Gastrocnemius medialis (tissue), 4 donors: ENCODE measurements at regions not wholly inside any gene's neighbourhood (a gene's known extent, or its start where the extent isn't known, plus 50 kb on each side); places are given as distances from the start of the nearest gene placed in this dataset.
"Not testable (repeated sequence)": the region's sequence is repeated elsewhere in the genome, so short reads cannot be mapped to it uniquely, and the experiment has no call there.

Experiments used
- ATAC-seq, 2 donors: fragments of 150-250 bp; one replicate each; pipeline ENCODE4 v1.9.1; 2016
- DNase-seq, 2 donors: peaks; one replicate each; pipeline ENCODE4 v3.0.0-alpha.2; 2019
- H3K27ac ChIP-seq, 4 donors: fragments of 200-600 bp; sonication (generic); 1 replicate in 1 of 4; 2 replicates in 3 of 4; pipeline ENCODE4 v1.5.1; 2016 to 2018; ENCODE audit warnings: mild to moderate bottlenecking in 2 of 4, moderate library complexity in 1 of 4
- H3K27me3 ChIP-seq, 3 donors: fragments of 200-600 bp; sonication (generic) in 2 of 3; 1 replicate in 1 of 3; 2 replicates in 2 of 3; pipeline versions ENCODE4 v1.5.1 to v1.6.0; 2016 to 2019; ENCODE audit warnings: mild to moderate bottlenecking in 1 of 3, moderate library complexity in 1 of 3
- H3K36me3 ChIP-seq, 2 donors: fragments of 200-600 bp; sonication (generic) in 1 of 2; one replicate each; pipeline ENCODE4 v1.5.1; 2017 to 2018
- H3K4me1 ChIP-seq, 2 donors: fragments of 200-600 bp; sonication (generic) in 1 of 2; one replicate each; pipeline ENCODE4 v1.5.1; 2016 to 2017; ENCODE audit warnings: mild to moderate bottlenecking in 2 of 2
- H3K4me3 ChIP-seq, 4 donors: fragments of 200-600 bp; sonication (generic) in 3 of 4; 1 replicate in 1 of 4; 2 replicates in 3 of 4; pipeline ENCODE4 v1.5.1; 2016 to 2019; ENCODE audit warnings: mild to moderate bottlenecking in 2 of 4
- H3K9me3 ChIP-seq, 3 donors: fragments of 200-600 bp; sonication (generic) in 2 of 3; 1 replicate in 1 of 3; 2 replicates in 2 of 3; pipeline ENCODE4 v1.5.1; 2016 to 2019
- CTCF ChIP-seq, 5 experiments: fragments of 450-650 bp in 3 of 5; fragments of 200-600 bp in 2 of 5; sonication (generic) in 2 of 5; IDR thresholded peaks in 4 of 5; conservative IDR thresholded peaks in 1 of 5; 1 replicate in 4 of 5; 2 replicates in 1 of 5; pipeline ENCODE4 v1.5.1; 2016 to 2019; ENCODE audit warnings: antibody characterized with exemption in 5 of 5, mild to moderate bottlenecking in 3 of 5, moderate library complexity in 3 of 5
- POLR2A ChIP-seq, 2 donors: fragments of 450-650 bp; IDR thresholded peaks; one replicate each; pipeline ENCODE4 v1.6.1; 2017; ENCODE audit warnings: antibody characterized with exemption in 2 of 2, mild to moderate bottlenecking in 2 of 2, moderate library complexity in 2 of 2
- in situ Hi-C, 4 donors: fragments of 200-750 bp; cut with MboI; loops; one replicate each; pipeline versions ENCODE4 v1.15.0 to v1.8.0; 2017; ENCODE audit warnings: low sequenced_read_pairs in 4 of 4
- intact Hi-C: fragments of 100-400 bp; cut with DNase I; formaldehyde crosslinking; loops from one replicate; pipeline ENCODE4 v1.15.1; 2023; ENCODE audit warnings: low total_unique reads

DNA sequence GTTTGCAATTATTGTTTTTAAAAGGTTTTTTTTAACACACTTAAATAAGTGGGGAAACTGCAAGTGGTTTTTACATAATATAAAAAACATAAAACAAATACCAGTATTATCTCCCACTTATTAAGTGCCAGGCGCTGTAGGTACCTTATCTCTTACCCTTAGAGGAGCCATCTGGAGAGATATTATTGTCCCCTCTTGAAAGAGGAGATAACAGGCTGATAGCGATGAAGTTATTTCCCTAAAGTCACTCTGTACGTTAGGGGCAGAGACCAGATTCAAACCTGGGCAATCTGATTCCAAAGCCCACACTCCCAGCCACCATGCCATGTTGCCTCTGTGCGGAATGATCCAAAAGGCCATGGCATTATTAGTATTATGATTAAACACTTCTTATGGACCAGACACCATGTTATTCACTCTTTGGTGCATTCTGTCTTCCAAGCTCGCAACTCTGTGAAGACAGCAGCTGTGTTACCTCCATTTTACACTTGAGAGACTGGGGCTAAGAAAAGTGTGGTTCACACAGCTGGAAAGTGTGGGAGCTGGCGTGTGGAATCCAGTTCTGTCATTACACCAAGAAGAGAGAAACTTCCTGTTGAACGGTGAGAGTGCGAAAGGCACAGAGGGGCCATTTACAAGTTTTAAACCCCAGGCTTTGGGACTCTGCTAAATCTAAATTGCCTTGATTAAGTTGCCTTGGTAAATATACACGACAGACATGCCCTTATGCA lies 79.9 kb upstream of the MITF start:
- no peak for DNase-seq
- H3K27ac ChIP-seq: no peak overlapping the region
- no peak for ATAC-seq
- no peak for TF ChIP-seq CTCF (IDR thresholded peaks at IDR 0.05 in 4 of 5, conservative IDR thresholded peaks at IDR 0.05 in 1 of 5)
- no peak for TF ChIP-seq POLR2A (IDR thresholded peaks at IDR 0.05)
- H3K9me3 ChIP-seq: no peaks in the 10 kb centered on the region
- no peaks in the 10 kb centered on the region for H3K36me3 ChIP-seq
- H3K4me3 ChIP-seq: no peak overlapping the region
- in situ Hi-C loops: no loop called here
- no peaks in the 10 kb centered on the region for H3K27me3 ChIP-seq
- intact Hi-C loops: no loop called here
- peaks cover 0 to under 1% of the 10 kb centered on the region in 2 donors for H3K4me1 ChIP-seq

DNA sequence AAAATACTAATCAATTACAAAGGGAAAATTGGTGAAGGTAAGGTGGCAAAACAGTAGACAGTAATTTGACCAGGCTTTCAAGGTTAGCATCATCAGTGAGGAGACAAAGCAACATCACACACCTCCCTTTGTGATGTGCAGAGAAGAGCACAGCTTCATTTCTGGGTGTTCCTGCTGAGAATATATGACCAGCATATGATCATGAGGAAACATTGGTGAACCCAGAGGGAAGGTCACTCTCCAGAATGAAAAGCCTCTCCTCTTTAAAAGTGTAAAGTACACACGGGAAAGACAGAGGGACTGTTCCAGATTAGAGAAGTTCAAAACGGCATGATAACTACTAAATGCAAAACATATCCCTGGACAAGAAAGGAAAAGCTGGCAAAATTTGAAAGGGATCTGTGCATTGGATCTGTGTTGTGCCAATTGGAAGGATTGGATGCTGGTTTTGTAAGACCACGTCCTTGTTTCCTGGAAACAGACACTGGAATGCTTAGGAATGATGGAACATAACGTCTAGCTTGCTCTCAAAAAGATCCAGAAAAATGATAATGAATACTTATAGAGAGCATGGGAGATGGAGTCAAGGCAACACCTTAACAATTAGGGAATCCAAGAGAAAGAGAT lies 80.6 kb upstream of the MITF start:
- no peaks in the 10 kb centered on the region for H3K36me3 ChIP-seq
- in situ Hi-C loops: no loop called here
- intact Hi-C loops: no loop called here

GRCh38 chr3:69657030-69657429 lies 82.2 kb upstream of the MITF start:
- in situ Hi-C loops, H3K36me3 ChIP-seq, H3K27ac ChIP-seq, DNase-seq, intact Hi-C loops, H3K9me3 ChIP-seq, H3K4me3 ChIP-seq, H3K4me1 ChIP-seq, H3K27me3 ChIP-seq, ATAC-seq: not testable (repeated sequence)

More for the DNA sequence above, 80.6 kb upstream of the MITF start:
- Histone ChIP-seq H3K4me1 (no peaks in the 10 kb centered on the region), H3K9me3 (no peaks in the 10 kb centered on the region), H3K27me3 (no peaks in the 10 kb centered on the region), H3K27ac (no peak overlapping the region), H3K4me3 (no peak overlapping the region)
- TF ChIP-seq CTCF (IDR thresholded peaks at IDR 0.05 in 4 of 5, conservative IDR thresholded peaks at IDR 0.05 in 1 of 5) (no peak), POLR2A (IDR thresholded peaks at IDR 0.05) (no peak)
- ATAC-seq (no peak), DNase-seq (no peak)

- H3K4me1 ChIP-seq: no peaks in the 10 kb centered on the region
- in situ Hi-C loops (no loop called here), intact Hi-C loops (no loop called here)
- no peak for TF ChIP-seq CTCF (IDR thresholded peaks at IDR 0.05 in 4 of 5, conservative IDR thresholded peaks at IDR 0.05 in 1 of 5)
- TF ChIP-seq POLR2A (IDR thresholded peaks at IDR 0.05): no peak
- no peak overlapping the region for H3K27ac ChIP-seq
- ATAC-seq: no peak
- H3K4me3 ChIP-seq: no peak overlapping the region
- H3K36me3 ChIP-seq: no peaks in the 10 kb centered on the region
- no peaks in the 10 kb centered on the region for H3K9me3 ChIP-seq
- peaks cover 0 to 6% (median 0%) of the 10 kb centered on the region in 3 donors for H3K27me3 ChIP-seq
- no peak for DNase-seq
These were observed 87.5 kb upstream of the MITF start for GRCh38 chr3:69651765-69652164.

DNA sequence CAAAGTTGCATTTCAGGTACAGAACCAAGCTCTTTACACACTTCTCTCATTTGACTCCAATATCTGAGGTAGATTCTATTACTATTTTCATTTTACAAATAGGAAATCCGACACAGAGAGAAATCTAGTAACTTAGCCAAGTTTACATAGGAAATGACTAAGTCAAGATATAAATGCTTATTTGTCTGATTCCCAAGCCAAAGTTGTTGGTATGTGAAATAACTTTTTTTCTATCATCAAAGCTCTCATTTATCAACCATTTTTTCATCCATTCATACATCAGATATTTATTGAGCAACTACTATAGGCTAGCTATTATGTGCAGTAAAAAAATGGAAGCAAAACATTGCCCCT lies 89.2 kb upstream of the MITF start:
- intact Hi-C loops (no loop called here), in situ Hi-C loops (no loop called here)
- ATAC-seq: no peak
- Histone ChIP-seq H3K4me1 (no peaks in the 10 kb centered on the region), H3K27me3 (peaks cover 0 to 6% (median 0%) of the 10 kb centered on the region in 3 donors), H3K9me3 (no peaks in the 10 kb centered on the region), H3K4me3 (no peak overlapping the region), H3K36me3 (no peaks in the 10 kb centered on the region), H3K27ac (no peak overlapping the region)
- no peak for DNase-seq
- TF ChIP-seq POLR2A (IDR thresholded peaks at IDR 0.05) (no peak), CTCF (IDR thresholded peaks at IDR 0.05 in 4 of 5, conservative IDR thresholded peaks at IDR 0.05 in 1 of 5) (no peak)
